ENCODE measurements at regions not wholly inside any gene's neighbourhood (a gene's known extent, or its start where the extent isn't known, plus 50 kb on each side); places are given as distances from the start of the nearest gene placed in this dataset.

DNA sequence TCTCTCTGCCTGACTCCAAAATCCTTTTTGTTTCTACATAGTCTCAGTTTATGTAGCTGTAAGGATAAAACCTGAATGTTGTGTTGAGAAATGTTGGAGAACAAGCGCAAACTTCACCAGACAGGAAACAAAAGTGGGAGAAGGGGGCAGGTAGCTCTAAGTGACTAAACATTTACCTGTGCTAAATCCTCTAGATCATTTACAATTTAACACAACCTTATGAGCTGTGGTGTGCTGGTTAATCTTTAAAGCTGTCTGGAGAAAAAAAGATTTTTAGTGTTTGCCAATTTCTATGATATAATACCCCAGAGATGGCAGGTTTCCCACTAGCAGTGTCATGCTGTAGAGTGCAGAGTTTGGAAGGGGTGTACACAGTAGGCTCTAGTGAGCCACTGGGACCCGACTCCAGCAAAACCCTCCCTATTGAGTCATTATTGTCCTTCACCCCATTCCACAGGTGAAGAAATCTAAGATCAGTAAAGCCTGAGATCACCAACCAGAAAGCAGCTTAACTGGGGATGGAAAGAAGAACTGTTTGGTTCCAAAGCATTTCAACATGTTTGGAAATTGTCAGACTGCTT is 992.0 kb downstream of the DCDC2C start:
- no peaks in the 10 kb centered on the region for H3F3A ChIP-seq (ENCODE audit: low read depth)
- no peaks in the 10 kb centered on the region for H3K36me3 ChIP-seq (ENCODE audit: insufficient read depth, low read length)
- H3K9me3 ChIP-seq (ENCODE audit: insufficient read depth, low read depth, low read length): peaks cover 4% of the 10 kb centered on the region; the same call in 1 of the 2 replicates
- H3K27me3 ChIP-seq (ENCODE audit: insufficient read depth, low read length, poor library complexity, severe bottlenecking): no peaks in the 10 kb centered on the region
- no peaks in the 10 kb centered on the region for H3K9me2 ChIP-seq (replicated peaks; ENCODE audit: low read depth, low read length)
- H3K4me2 ChIP-seq (ENCODE audit: low read depth, low read length, poor library complexity, severe bottlenecking): no peak overlapping the region
- TF ChIP-seq, protein P1, sequence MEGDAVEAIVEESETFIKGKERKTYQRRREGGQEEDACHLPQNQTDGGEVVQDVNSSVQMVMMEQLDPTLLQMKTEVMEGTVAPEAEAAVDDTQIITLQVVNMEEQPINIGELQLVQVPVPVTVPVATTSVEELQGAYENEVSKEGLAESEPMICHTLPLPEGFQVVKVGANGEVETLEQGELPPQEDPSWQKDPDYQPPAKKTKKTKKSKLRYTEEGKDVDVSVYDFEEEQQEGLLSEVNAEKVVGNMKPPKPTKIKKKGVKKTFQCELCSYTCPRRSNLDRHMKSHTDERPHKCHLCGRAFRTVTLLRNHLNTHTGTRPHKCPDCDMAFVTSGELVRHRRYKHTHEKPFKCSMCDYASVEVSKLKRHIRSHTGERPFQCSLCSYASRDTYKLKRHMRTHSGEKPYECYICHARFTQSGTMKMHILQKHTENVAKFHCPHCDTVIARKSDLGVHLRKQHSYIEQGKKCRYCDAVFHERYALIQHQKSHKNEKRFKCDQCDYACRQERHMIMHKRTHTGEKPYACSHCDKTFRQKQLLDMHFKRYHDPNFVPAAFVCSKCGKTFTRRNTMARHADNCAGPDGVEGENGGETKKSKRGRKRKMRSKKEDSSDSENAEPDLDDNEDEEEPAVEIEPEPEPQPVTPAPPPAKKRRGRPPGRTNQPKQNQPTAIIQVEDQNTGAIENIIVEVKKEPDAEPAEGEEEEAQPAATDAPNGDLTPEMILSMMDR (conservative IDR thresholded peaks at IDR 0.05; ENCODE audit: low read length): no peak
- TF ChIP-seq EZH2phosphoT487 (IDR thresholded peaks at IDR 0.05; ENCODE audit: borderline replicate concordance): no peak
- H3K79me2 ChIP-seq (ENCODE audit: insufficient read depth, low read length): no peaks in the 10 kb centered on the region
- H2AFZ ChIP-seq (ENCODE audit: low read length): no peak overlapping the region
- no peaks in the 10 kb centered on the region for H3K4me1 ChIP-seq (ENCODE audit: insufficient read depth, low read length, poor library complexity, severe bottlenecking)
- H3K9ac ChIP-seq (ENCODE audit: low read depth, low read length, poor library complexity, severe bottlenecking): no peak overlapping the region
- H4K20me1 ChIP-seq (ENCODE audit: insufficient read depth, low read length, poor library complexity, severe bottlenecking): no peaks in the 10 kb centered on the region
- H3K4me3 ChIP-seq (ENCODE audit: low read length, poor library complexity, severe bottlenecking): no peak overlapping the region

DNA sequence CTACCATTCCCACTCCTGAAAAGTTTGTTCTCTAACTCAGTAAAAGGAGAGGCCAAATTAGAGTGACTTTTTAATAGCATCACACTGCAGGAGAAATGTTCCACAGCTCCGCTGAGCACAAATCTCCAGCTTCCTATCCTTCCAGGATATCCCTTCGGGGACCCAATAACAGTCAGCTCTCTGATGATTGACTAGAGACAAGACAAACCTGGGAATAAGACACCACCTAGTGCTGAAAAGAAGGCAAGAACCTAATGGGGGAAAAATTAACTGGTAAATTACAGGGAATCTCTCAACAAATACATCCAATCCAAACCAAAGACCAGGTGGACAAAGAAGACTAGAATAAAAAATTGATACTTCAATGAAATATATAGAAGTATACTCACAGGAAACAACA is 977.1 kb upstream of the SOX11 start:
- H3K36me3 ChIP-seq (ENCODE audit: insufficient read depth, low read length): no peaks in the 10 kb centered on the region
- TF ChIP-seq, protein P1 (conservative IDR thresholded peaks at IDR 0.05; ENCODE audit: low read length): no peak
- TF ChIP-seq EZH2phosphoT487 (IDR thresholded peaks at IDR 0.05; ENCODE audit: borderline replicate concordance): no peak
- H3K27me3 ChIP-seq (ENCODE audit: insufficient read depth, low read length, poor library complexity, severe bottlenecking): no peaks in the 10 kb centered on the region
- H3K4me1 ChIP-seq (ENCODE audit: insufficient read depth, low read length, poor library complexity, severe bottlenecking): no peaks in the 10 kb centered on the region
- H3K9me2 ChIP-seq (replicated peaks; ENCODE audit: low read depth, low read length): no peaks in the 10 kb centered on the region
- no peak overlapping the region for H3K4me2 ChIP-seq (ENCODE audit: low read depth, low read length, poor library complexity, severe bottlenecking)
- no peak overlapping the region for H3K9ac ChIP-seq (ENCODE audit: low read depth, low read length, poor library complexity, severe bottlenecking)
- no peak overlapping the region for H2AFZ ChIP-seq (ENCODE audit: low read length)
- H3K9me3 ChIP-seq (ENCODE audit: insufficient read depth, low read depth, low read length): peaks cover 4% of the 10 kb centered on the region; the same call in 1 of the 2 replicates
- no peaks in the 10 kb centered on the region for H3K79me2 ChIP-seq (ENCODE audit: insufficient read depth, low read length)
- H3K4me3 ChIP-seq (ENCODE audit: low read length, poor library complexity, severe bottlenecking): no peak overlapping the region
- no peaks in the 10 kb centered on the region for H4K20me1 ChIP-seq (ENCODE audit: insufficient read depth, low read length, poor library complexity, severe bottlenecking)
- H3F3A ChIP-seq (ENCODE audit: low read depth): no peaks in the 10 kb centered on the region

- Histone ChIP-seq H3K9me3 (ENCODE audit: insufficient read depth, low read depth, low read length) (peaks cover 4% of the 10 kb centered on the region; the same call in 1 of the 2 replicates), H3K4me1 (ENCODE audit: insufficient read depth, low read length, poor library complexity, severe bottlenecking) (no peaks in the 10 kb centered on the region), H4K20me1 (ENCODE audit: insufficient read depth, low read length, poor library complexity, severe bottlenecking) (no peaks in the 10 kb centered on the region), H3K36me3 (ENCODE audit: insufficient read depth, low read length) (no peaks in the 10 kb centered on the region), H3K79me2 (ENCODE audit: insufficient read depth, low read length) (no peaks in the 10 kb centered on the region), H3K4me2 (ENCODE audit: low read depth, low read length, poor library complexity, severe bottlenecking) (no peak overlapping the region), H3K9me2 (replicated peaks; ENCODE audit: low read depth, low read length) (no peaks in the 10 kb centered on the region), H3F3A (ENCODE audit: low read depth) (no peaks in the 10 kb centered on the region), H3K27me3 (ENCODE audit: insufficient read depth, low read length, poor library complexity, severe bottlenecking) (no peaks in the 10 kb centered on the region), H3K9ac (ENCODE audit: low read depth, low read length, poor library complexity, severe bottlenecking) (no peak overlapping the region), H3K4me3 (ENCODE audit: low read length, poor library complexity, severe bottlenecking) (no peak overlapping the region), H2AFZ (ENCODE audit: low read length) (no peak overlapping the region)
- no peak for TF ChIP-seq EZH2phosphoT487 (IDR thresholded peaks at IDR 0.05; ENCODE audit: borderline replicate concordance)
- TF ChIP-seq, protein P1 (conservative IDR thresholded peaks at IDR 0.05; ENCODE audit: low read length): no peak
These were observed 973.4 kb upstream of the SOX11 start for GRCh38 chr2:4718777-4719176.
